B cell (primary cell): ENCODE measurements at regions not wholly inside any gene's neighbourhood (a gene's known extent, or its start where the extent isn't known, plus 50 kb on each side); places are given as distances from the start of the nearest gene placed in this dataset.

Experiments
- CTCF ChIP-seq: fragments of 200-600 bp; IDR thresholded peaks from one replicate; pipeline ENCODE4 v1.8.0; 2022; ENCODE audit warnings: antibody characterized with exemption, mild to moderate bottlenecking
- EZH2 ChIP-seq: IDR thresholded peaks from 2 replicates; pipeline ENCODE4 v1.6.1; 2012; ENCODE audit warnings: borderline replicate concordance, low read depth, mild to moderate bottlenecking, moderate library complexity, low read length; ENCODE audit not compliant: insufficient read depth, poor library complexity, severe bottlenecking

DNA sequence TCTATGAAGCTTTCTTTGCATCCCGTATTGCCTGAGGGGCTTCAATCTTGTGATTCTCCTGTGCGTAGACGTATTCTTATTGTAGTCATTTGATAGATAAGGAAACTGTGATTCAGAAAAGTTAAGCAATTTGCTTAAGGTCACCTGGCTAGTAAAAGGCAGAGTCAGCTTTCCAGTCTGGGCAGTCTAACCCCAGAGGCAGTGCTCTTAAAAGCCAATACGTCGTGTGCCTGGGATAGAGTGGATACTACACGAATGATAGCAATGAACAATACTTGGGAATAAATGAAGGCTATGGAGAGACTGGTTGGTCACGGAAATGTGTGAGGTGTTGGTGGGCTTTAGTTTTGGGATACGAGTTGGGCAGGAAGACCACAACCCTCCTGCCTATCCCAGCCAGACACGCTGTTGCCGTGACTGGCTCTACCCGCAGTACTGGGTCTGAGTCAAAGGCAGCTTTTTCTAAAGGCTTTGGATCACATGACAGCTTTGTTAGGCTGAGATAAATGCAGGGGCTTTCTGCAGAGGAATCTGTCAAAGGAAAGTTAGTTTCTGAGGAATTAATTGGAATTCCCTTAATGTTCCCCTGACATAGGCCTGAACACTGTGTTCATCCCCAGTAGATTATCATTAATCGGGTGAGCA is 302.6 kb downstream of the KIF4B start:
- TF ChIP-seq CTCF: no peak
- no peak for TF ChIP-seq EZH2
